Neural progenitor cell (in vitro differentiated cells): ENCODE measurements at regions not wholly inside any gene's neighbourhood (a gene's known extent, or its start where the extent isn't known, plus 50 kb on each side); places are given as distances from the start of the nearest gene placed in this dataset.

Source experiments
- EZH2 ChIP-seq: fragments of 200-600 bp; sonication (generic); IDR thresholded peaks from 2 replicates; pipeline ENCODE4 v1.6.1; 2017; ENCODE audit warnings: antibody characterized with exemption, mild to moderate bottlenecking, moderate library complexity
- TF ChIP-seq, protein P1 (sequence below): fragments of 200-600 bp; sonication (generic); IDR thresholded peaks from 2 replicates; pipeline ENCODE4 v1.5.1; 2017; ENCODE audit warnings: antibody characterized with exemption, mild to moderate bottlenecking

DNA sequence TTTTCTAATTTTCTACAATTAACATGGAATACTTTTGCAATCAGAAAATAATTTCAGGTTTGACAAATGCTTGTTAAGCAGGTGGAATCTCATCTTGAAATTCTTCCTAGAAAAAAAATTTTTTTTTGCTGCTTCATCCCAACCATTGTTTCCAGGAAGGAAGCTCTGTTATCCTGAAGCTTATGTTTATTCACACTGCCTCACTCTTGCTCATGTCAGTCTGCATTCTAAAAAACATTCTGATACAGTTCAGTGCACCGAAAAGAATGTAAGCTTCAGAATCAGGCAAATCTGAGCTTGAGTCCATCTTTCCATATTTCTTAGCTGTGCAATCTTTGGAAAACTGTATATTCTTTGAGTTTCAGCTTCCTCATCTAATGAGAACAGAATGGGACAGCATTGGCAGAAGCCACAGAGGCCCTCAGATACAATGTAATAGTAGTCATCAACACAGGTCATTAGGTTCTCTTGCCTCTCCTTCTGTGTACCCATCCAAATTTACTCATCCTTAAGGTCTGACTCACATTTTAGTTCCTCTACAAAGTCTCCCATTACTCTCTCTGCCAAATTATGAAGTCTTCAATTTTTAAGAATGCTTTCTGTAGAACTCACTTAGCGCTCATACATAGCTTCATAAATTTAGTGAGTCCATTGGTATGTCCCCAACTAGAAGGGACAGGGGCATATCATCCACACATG, 881.8 kb upstream of the NR2F2 start:
- no peak for TF ChIP-seq EZH2
- TF ChIP-seq, protein P1, sequence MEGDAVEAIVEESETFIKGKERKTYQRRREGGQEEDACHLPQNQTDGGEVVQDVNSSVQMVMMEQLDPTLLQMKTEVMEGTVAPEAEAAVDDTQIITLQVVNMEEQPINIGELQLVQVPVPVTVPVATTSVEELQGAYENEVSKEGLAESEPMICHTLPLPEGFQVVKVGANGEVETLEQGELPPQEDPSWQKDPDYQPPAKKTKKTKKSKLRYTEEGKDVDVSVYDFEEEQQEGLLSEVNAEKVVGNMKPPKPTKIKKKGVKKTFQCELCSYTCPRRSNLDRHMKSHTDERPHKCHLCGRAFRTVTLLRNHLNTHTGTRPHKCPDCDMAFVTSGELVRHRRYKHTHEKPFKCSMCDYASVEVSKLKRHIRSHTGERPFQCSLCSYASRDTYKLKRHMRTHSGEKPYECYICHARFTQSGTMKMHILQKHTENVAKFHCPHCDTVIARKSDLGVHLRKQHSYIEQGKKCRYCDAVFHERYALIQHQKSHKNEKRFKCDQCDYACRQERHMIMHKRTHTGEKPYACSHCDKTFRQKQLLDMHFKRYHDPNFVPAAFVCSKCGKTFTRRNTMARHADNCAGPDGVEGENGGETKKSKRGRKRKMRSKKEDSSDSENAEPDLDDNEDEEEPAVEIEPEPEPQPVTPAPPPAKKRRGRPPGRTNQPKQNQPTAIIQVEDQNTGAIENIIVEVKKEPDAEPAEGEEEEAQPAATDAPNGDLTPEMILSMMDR, result no peak
